Fibroblast of lung (primary cell): ENCODE measurements at regions not wholly inside any gene's neighbourhood (a gene's known extent, or its start where the extent isn't known, plus 50 kb on each side); places are given as distances from the start of the nearest gene placed in this dataset.
"Not testable (repeated sequence)": the region's sequence is repeated elsewhere in the genome, so short reads cannot be mapped to it uniquely, and the experiment has no call there.

Experiments
- DNase-seq, 2 donors: peaks; one replicate each; pipeline versions ENCODE4 v3.0.0 to v3.0.0-alpha.2; 2010; ENCODE audit warnings: low read depth in 2 of 2
- H2AFZ ChIP-seq: 2 replicates; pipeline ENCODE4 v1.5.1; 2012; ENCODE audit warnings: low read length, control low read depth, inconsistent platforms
- H3K27ac ChIP-seq: 2 replicates; pipeline ENCODE4 v1.5.1; 2011; ENCODE audit warnings: low read length, control low read depth; ENCODE audit not compliant: insufficient read depth
- H3K27me3 ChIP-seq: 2 replicates; pipeline ENCODE4 v1.5.1; 2011; ENCODE audit warnings: mild to moderate bottlenecking, low read length; ENCODE audit not compliant: control insufficient read depth, insufficient read depth
- H3K36me3 ChIP-seq: 2 replicates; pipeline ENCODE4 v1.5.1; 2011; ENCODE audit warnings: low read length; ENCODE audit not compliant: control insufficient read depth, insufficient read depth
- H3K4me1 ChIP-seq: 2 replicates; pipeline ENCODE4 v1.5.1; 2011; ENCODE audit warnings: low read length; ENCODE audit not compliant: control insufficient read depth, insufficient read depth; ENCODE audit errors: extremely low read depth
- H3K4me2 ChIP-seq: 2 replicates; pipeline ENCODE4 v1.5.1; 2011; ENCODE audit warnings: low read length, control low read depth; ENCODE audit not compliant: insufficient read depth; ENCODE audit errors: extremely low read depth
- H3K4me3 ChIP-seq, 4 experiments: fragments of 200-600 bp in 1 of 4; sonication (generic) in 1 of 4; replicated peaks in 1 of 4; 2 replicates each; pipeline ENCODE4 v1.5.1; 2011 to 2016; ENCODE audit warnings: low read length in 4 of 4, low read depth in 3 of 4, mild to moderate bottlenecking in 3 of 4, control low read depth in 2 of 4, inconsistent platforms in 1 of 4, mixed read lengths in 1 of 4; ENCODE audit not compliant: insufficient read depth in 1 of 4; ENCODE audit errors: control extremely low read depth in 1 of 4
- H3K79me2 ChIP-seq: 2 replicates; pipeline ENCODE4 v1.5.1; 2012; ENCODE audit warnings: mild to moderate bottlenecking, low read length, inconsistent platforms; ENCODE audit not compliant: control insufficient read depth, insufficient read depth
- H3K9ac ChIP-seq: 2 replicates; pipeline ENCODE4 v1.5.1; 2011; ENCODE audit warnings: mild to moderate bottlenecking, low read length, control low read depth; ENCODE audit not compliant: insufficient read depth
- H3K9me3 ChIP-seq: 2 replicates; pipeline ENCODE4 v1.5.1; 2012; ENCODE audit warnings: low read depth, low read length; ENCODE audit not compliant: control insufficient read depth, insufficient read depth
- H4K20me1 ChIP-seq: 2 replicates; pipeline ENCODE4 v1.5.1; 2011; ENCODE audit warnings: low read length; ENCODE audit not compliant: control insufficient read depth, insufficient read depth; ENCODE audit errors: extremely low read depth
- CTCF ChIP-seq, 2 donors: IDR thresholded peaks in 1 of 2; conservative IDR thresholded peaks in 1 of 2; 1 replicate in 1 of 2; 2 replicates in 1 of 2; pipeline ENCODE4 v1.5.1; 2011 to 2012; ENCODE audit warnings: low read length in 2 of 2, control low read depth in 1 of 2, inconsistent platforms in 1 of 2, low read depth in 1 of 2, mild to moderate bottlenecking in 1 of 2
- EZH2 ChIP-seq: IDR thresholded peaks from 2 replicates; pipeline ENCODE4 v1.5.1; 2012; ENCODE audit warnings: low read length, control low read depth, mild to moderate bottlenecking; ENCODE audit errors: missing control alignments

- Histone ChIP-seq H3K27ac (no peak overlapping the region), H3K27me3 (peaks cover 3% of the 10 kb centered on the region), H3K79me2 (no peaks in the 10 kb centered on the region), H2AFZ (no peak overlapping the region), H3K4me2 (no peak overlapping the region), H3K4me1 (no peaks in the 10 kb centered on the region), H3K9me3 (no peaks in the 10 kb centered on the region), H3K36me3 (no peaks in the 10 kb centered on the region), H3K9ac (no peak overlapping the region), H4K20me1 (no peaks in the 10 kb centered on the region), H3K4me3 (no peak overlapping the region)
- TF ChIP-seq EZH2 (no peak), CTCF (conservative IDR thresholded peaks at IDR 0.05 in 1 of 2, IDR thresholded peaks at IDR 0.05 in 1 of 2; ENCODE audit: low read depth in 1 of 2, low read length in 2 of 2) (no peak)
- no peak for DNase-seq
These were observed 54.3 kb upstream of the CIT start for GRCh38 chr12:119931402-119931801.

DNA sequence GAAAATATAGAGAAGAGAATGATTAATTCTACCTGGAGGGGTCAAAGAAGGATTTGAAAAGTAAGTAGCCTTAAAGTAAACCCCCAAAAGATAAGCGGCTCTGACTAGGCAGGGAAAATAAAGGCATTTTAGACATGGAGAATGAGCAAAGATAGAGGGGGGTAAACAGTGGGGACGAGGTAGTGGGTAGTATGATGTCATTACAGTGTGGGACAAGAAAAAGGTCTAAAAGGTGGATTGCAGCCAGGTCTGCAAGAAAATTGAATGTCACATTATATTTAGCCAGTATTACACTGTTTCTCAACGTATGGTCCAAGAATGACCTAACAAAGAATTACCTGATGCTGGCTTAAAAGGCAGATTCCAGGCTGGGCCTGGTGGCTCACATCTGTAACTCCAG is 55.8 kb upstream of the CIT start:
- no peak for DNase-seq
- H3K79me2 ChIP-seq, result no peaks in the 10 kb centered on the region
- H3K4me2 ChIP-seq, result no peak overlapping the region
- H3K4me3 ChIP-seq, result no peak overlapping the region
- H4K20me1 ChIP-seq, result no peaks in the 10 kb centered on the region
- H2AFZ ChIP-seq, result no peak overlapping the region
- no peaks in the 10 kb centered on the region for H3K27me3 ChIP-seq
- no peaks in the 10 kb centered on the region for H3K36me3 ChIP-seq
- no peak overlapping the region for H3K27ac ChIP-seq
- H3K9ac ChIP-seq, result no peak overlapping the region
- TF ChIP-seq CTCF (conservative IDR thresholded peaks at IDR 0.05 in 1 of 2, IDR thresholded peaks at IDR 0.05 in 1 of 2; ENCODE audit: low read depth in 1 of 2, low read length in 2 of 2), result no peak
- no peaks in the 10 kb centered on the region for H3K4me1 ChIP-seq
- H3K9me3 ChIP-seq, result no peaks in the 10 kb centered on the region

DNA sequence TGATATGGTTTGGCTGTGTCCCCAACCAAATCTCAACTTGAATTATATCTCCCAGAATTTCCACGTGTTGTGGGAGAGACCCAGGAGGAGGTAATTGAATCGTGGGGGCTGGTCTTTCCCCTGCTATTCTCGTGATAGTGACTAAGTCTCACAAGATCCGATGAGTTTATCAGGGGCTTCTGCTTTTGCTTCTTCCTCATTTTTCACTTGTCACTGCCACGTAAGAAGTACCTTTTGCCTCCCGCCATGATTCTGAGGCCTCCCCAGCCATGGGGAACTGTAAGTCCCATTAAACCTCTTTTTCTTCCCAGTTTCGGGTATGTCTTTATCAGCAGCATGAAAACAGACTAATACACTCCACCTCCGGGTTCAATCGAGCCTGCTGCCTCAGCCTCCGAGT is 54.3 kb upstream of the BICDL1 start:
- not testable (repeated sequence) for H3K36me3 ChIP-seq, H3K4me3 ChIP-seq, H3K9ac ChIP-seq, H4K20me1 ChIP-seq, H3K4me1 ChIP-seq, H3K4me2 ChIP-seq, DNase-seq, H3K79me2 ChIP-seq, H3K9me3 ChIP-seq, H3K27ac ChIP-seq, H2AFZ ChIP-seq, H3K27me3 ChIP-seq
